ENCODE measurements at regions not wholly inside any gene's neighbourhood (a gene's known extent, or its start where the extent isn't known, plus 50 kb on each side); places are given as distances from the start of the nearest gene placed in this dataset.

GRCh38 chr5:174810796-174811195, 86.4 kb downstream of the MSX2 start:
- TF ChIP-seq POLR2A (IDR thresholded peaks at IDR 0.05) (no peak), CTCF (IDR thresholded peaks at IDR 0.05) (no peak)

All from heart left ventricle (tissue), 13 donors.